Heart left ventricle (tissue), 16 donors: ENCODE measurements at regions not wholly inside any gene's neighbourhood (a gene's known extent, or its start where the extent isn't known, plus 50 kb on each side); places are given as distances from the start of the nearest gene placed in this dataset.

ENCODE experiments used
- ATAC-seq, 4 donors: fragments of 200-7000 bp; cut with Tn5 transposase; one replicate each; pipeline ENCODE4 v1.9.1; 2020 to 2022; ENCODE audit warnings: moderate library complexity in 4 of 4, mild to moderate bottlenecking in 3 of 4, moderate number of reproducible peaks in 1 of 4
- DNase-seq, 5 donors: peaks; one replicate each; pipeline ENCODE4 v3.0.0-alpha.2; 2020
- H3K27ac ChIP-seq, 12 donors: fragments of 200-600 bp; sonication (generic) in 4 of 12; one replicate each; pipeline versions ENCODE4 v1.5.0 to v1.8.0; 2016 to 2022; ENCODE audit warnings: mild to moderate bottlenecking in 2 of 12
- H3K27me3 ChIP-seq, 9 donors: fragments of 200-600 bp; sonication (generic) in 2 of 9; one replicate each; pipeline versions ENCODE4 v1.5.1 to v1.8.0; 2016 to 2022; ENCODE audit warnings: mild to moderate bottlenecking in 3 of 9
- H3K36me3 ChIP-seq, 9 donors: fragments of 200-600 bp; sonication (generic) in 2 of 9; one replicate each; pipeline versions ENCODE4 v1.5.0 to v1.8.0; 2018 to 2022; ENCODE audit warnings: mild to moderate bottlenecking in 2 of 9
- H3K4me1 ChIP-seq, 12 donors: fragments of 200-600 bp; sonication (generic) in 4 of 12; one replicate each; pipeline versions ENCODE4 v1.5.0 to v1.8.0; 2016 to 2022; ENCODE audit warnings: mild to moderate bottlenecking in 3 of 12
- H3K4me3 ChIP-seq, 12 donors: fragments of 200-600 bp; sonication (generic) in 4 of 12; one replicate each; pipeline versions ENCODE4 v1.5.0 to v1.8.0; 2017 to 2022; ENCODE audit warnings: mild to moderate bottlenecking in 9 of 12, moderate library complexity in 4 of 12
- H3K9me3 ChIP-seq, 12 donors: fragments of 200-600 bp; sonication (generic) in 4 of 12; one replicate each; pipeline versions ENCODE4 v1.5.0 to v1.8.0; 2016 to 2022; ENCODE audit warnings: mild to moderate bottlenecking in 1 of 12
- CTCF ChIP-seq, 12 donors: fragments of 200-600 bp; sonication (generic) in 4 of 12; IDR thresholded peaks; one replicate each; pipeline versions ENCODE4 v1.5.0 to v1.8.0; 2018 to 2022; ENCODE audit warnings: antibody characterized with exemption in 12 of 12, mild to moderate bottlenecking in 5 of 12
- POLR2A ChIP-seq, 2 donors: fragments of 450-650 bp; IDR thresholded peaks; one replicate each; pipeline ENCODE4 v1.6.1; 2017; ENCODE audit warnings: antibody characterized with exemption in 2 of 2, mild to moderate bottlenecking in 2 of 2, moderate library complexity in 2 of 2
- WGBS, 4 donors: extraction: QIAGEN DNeasy Blood & Tissue Kit in 2 of 4; methylation state at CpG; one replicate each; pipeline versions ENCODE4 v1.1.5 to v1.1.7; 2013 to 2018; 5-methylcytosine and 5-hydroxymethylcytosine counted together
- intact Hi-C, 10 donors: fragments of 100-400 bp; cut with DNase I; formaldehyde crosslinking; loops; one replicate each; pipeline versions ENCODE4 v1.11.1 to v1.14.2; 2022
- donor health status: ischemic (EF 13 %, LVEDD 7.1; RV severe dilation, severe dysfunction).
- donor health status: healthy with polysubstance abuse.
- donor health status: DM: no; HTN: yes; CAD: no.
- donor health status: DM: no; HTN: no; CAD: no.
- donor health status: ischemic (EF 25% LVEDD 6.9; RV normal size, moderate dysfunction).
- donor health status: ischemic (EF 25% LVEDD 5.7; RV mildly dilated, moderate dysfunction).
- donor health status: healthy.
- donor health status: DM: yes; HTN: yes; CAD: no.
- donor health status: ischemic (EF 35%, LVEDD 5.7; RV mildly dilated, moderate dysfunction).
- donor health status: nonischemic (EF 11% LVEDD 7.7; RV severe dilation, severe dysfunction).
- donor health status: DM: yes; HTN: yes; CAD: no.
- donor health status: PGD.
- donor health status: ischemic (EF 29% LVEDD 5.4; RV normal size, mild dysfunction).
- donor health status: nonischemic (EF 23%, LVEDD 6.1; RV moderate dilation, normal function).

- ATAC-seq (no peak), DNase-seq (no peak)
- Histone ChIP-seq H3K27ac (no peak overlapping the region), H3K4me1 (no peaks in the 10 kb centered on the region), H3K36me3 (no peaks in the 10 kb centered on the region), H3K4me3 (no peak overlapping the region), H3K27me3 (no peaks in the 10 kb centered on the region), H3K9me3 (no peaks in the 10 kb centered on the region)
- intact Hi-C loops, result no loop called here
- TF ChIP-seq POLR2A (IDR thresholded peaks at IDR 0.05), result no peak
- TF ChIP-seq CTCF (IDR thresholded peaks at IDR 0.05), result no peak
- 74 to 83% (median 78%) methylated on average over 2 of the region's 2 CpGs for WGBS, 4 donors
Observed at GRCh38 chr2:59456285-59456684, 1097.2 kb downstream of the BCL11A start.

GRCh38 chr2:59449274-59449673 is 1104.2 kb downstream of the BCL11A start:
- no peaks in the 10 kb centered on the region for H3K27me3 ChIP-seq
- no peaks in the 10 kb centered on the region for H3K4me1 ChIP-seq
- H3K36me3 ChIP-seq, result no peaks in the 10 kb centered on the region
- H3K27ac ChIP-seq, result no peak overlapping the region
- TF ChIP-seq POLR2A (IDR thresholded peaks at IDR 0.05) (no peak), CTCF (IDR thresholded peaks at IDR 0.05) (peak in 3 of 12 donors; percentile 7 to 25 (median 15))
- DNase-seq (no peak), ATAC-seq (no peak)
- intact Hi-C loops, result no loop called here
- 77 to 100% (median 83%) methylated on average over 1 of the region's 1 CpG for WGBS, 4 donors
- H3K4me3 ChIP-seq, result no peak overlapping the region
- no peaks in the 10 kb centered on the region for H3K9me3 ChIP-seq

GRCh38 chr2:59440491-59440890 is 1113.0 kb downstream of the BCL11A start:
- no peak overlapping the region for H3K4me3 ChIP-seq
- intact Hi-C loops, result no loop called here
- H3K27ac ChIP-seq, result no peak overlapping the region
- H3K4me1 ChIP-seq, result no peaks in the 10 kb centered on the region
- TF ChIP-seq CTCF (IDR thresholded peaks at IDR 0.05) (no peak), POLR2A (IDR thresholded peaks at IDR 0.05) (no peak)
- no peak for ATAC-seq
- H3K9me3 ChIP-seq, result no peaks in the 10 kb centered on the region
- DNase-seq, result no peak
- WGBS, 4 donors, result 54 to 66% (median 58%) methylated on average over 7 of the region's 7 CpGs
- H3K27me3 ChIP-seq, result no peaks in the 10 kb centered on the region
- H3K36me3 ChIP-seq, result no peaks in the 10 kb centered on the region

GRCh38 chr2:59435635-59436034 is 1117.8 kb downstream of the BCL11A start:
- ATAC-seq (no peak), DNase-seq (no peak)
- no peak for TF ChIP-seq CTCF (IDR thresholded peaks at IDR 0.05)
- Histone ChIP-seq H3K36me3 (no peaks in the 10 kb centered on the region), H3K4me1 (no peaks in the 10 kb centered on the region), H3K9me3 (peaks cover 0 to 17% (median 3%) of the 10 kb centered on the region in 12 donors), H3K27me3 (no peaks in the 10 kb centered on the region), H3K4me3 (no peak overlapping the region), H3K27ac (no peak overlapping the region)
- 88 to 96% (median 91%) methylated on average over 3 of the region's 3 CpGs for WGBS, 4 donors
- intact Hi-C loops, result no loop called here
